ENCODE measurements at regions not wholly inside any gene's neighbourhood (a gene's known extent, or its start where the extent isn't known, plus 50 kb on each side); places are given as distances from the start of the nearest gene placed in this dataset.

DNA sequence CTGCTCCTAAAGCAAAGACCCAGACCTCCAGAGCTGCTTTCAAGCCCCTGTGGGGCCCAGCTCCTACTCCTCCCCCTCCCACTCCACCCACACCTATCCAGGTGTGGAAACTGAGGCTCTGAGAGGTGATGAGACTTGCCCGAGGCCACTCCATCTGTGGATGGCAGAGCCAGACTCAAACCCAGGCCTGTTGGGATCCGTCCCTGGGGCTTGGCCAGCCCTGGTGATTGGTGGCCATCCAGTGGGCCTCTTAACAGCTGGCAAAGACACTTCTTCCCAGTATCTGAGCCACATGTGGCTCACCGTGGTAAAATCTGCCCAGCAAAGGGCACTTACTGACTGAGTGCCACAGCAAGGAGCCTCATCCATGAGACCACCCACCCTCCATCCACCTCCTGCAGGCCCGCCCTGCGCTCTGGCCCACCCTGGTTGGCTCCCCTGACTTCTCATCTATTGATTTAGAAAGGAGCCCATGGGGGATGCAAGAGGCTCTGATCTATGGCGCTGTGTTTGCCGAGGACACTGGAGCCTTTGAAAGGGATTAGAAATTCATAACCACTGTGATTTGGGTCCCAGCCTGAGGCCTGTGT lies 398.5 kb downstream of the PTPRU start:
- intact Hi-C loops (cut with DNase I), result no loop called here
- Histone ChIP-seq H3K27ac (replicated peaks in 1 of 4) (no peak overlapping the region), H3K9me3 (no peaks in the 10 kb centered on the region), H3K4me1 (peaks cover 0 to 7% (median 3%) of the 10 kb centered on the region in 4 donors), H3K36me3 (no peaks in the 10 kb centered on the region), H3K27me3 (peaks cover 0 to 29% (median 0%) of the 10 kb centered on the region in 4 donors), H3K4me3 (no peak overlapping the region)
- no peak for DNase-seq (ENCODE audit: extremely low spot score)
- 75% methylated on average over 6 of the region's 7 CpGs for WGBS
- TF ChIP-seq, protein P1, sequence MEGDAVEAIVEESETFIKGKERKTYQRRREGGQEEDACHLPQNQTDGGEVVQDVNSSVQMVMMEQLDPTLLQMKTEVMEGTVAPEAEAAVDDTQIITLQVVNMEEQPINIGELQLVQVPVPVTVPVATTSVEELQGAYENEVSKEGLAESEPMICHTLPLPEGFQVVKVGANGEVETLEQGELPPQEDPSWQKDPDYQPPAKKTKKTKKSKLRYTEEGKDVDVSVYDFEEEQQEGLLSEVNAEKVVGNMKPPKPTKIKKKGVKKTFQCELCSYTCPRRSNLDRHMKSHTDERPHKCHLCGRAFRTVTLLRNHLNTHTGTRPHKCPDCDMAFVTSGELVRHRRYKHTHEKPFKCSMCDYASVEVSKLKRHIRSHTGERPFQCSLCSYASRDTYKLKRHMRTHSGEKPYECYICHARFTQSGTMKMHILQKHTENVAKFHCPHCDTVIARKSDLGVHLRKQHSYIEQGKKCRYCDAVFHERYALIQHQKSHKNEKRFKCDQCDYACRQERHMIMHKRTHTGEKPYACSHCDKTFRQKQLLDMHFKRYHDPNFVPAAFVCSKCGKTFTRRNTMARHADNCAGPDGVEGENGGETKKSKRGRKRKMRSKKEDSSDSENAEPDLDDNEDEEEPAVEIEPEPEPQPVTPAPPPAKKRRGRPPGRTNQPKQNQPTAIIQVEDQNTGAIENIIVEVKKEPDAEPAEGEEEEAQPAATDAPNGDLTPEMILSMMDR (IDR thresholded peaks at IDR 0.05), result no peak
- TF ChIP-seq POLR2A (IDR thresholded peaks at IDR 0.05; ENCODE audit: low read depth) (no peak), EP300 (IDR thresholded peaks at IDR 0.05) (no peak), POLR2AphosphoS5 (IDR thresholded peaks at IDR 0.05) (no peak)

DNA sequence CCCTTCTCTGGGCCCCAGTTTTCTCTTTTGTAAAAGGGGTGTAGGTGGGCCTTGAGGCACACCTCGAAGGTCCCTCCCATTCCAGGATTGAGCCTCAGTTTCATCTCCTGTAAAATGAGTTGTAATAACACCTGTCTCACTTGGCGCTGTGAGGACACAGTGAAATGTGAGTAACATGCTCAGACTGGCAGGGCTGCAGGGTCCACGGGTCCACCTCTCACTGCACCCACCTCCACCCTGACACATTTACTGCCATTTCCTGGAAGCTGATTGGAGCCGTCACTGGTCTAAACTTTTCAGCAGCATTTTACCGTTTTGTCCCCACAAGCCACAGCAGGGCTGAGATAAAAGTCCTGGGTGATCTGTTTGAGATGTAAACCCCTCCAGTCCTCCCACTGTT lies 398.0 kb downstream of the PTPRU start:
- WGBS, result 72% methylated on average over 5 of the region's 5 CpGs
- TF ChIP-seq POLR2AphosphoS5 (IDR thresholded peaks at IDR 0.05) (no peak), POLR2A (IDR thresholded peaks at IDR 0.05; ENCODE audit: low read depth) (no peak), EP300 (IDR thresholded peaks at IDR 0.05) (no peak)
- TF ChIP-seq, protein P1 (IDR thresholded peaks at IDR 0.05), result no peak
- Histone ChIP-seq H3K9me3 (no peaks in the 10 kb centered on the region), H3K36me3 (no peaks in the 10 kb centered on the region), H3K4me3 (no peak overlapping the region), H3K27ac (replicated peaks in 1 of 4) (no peak overlapping the region), H3K27me3 (peaks cover 0 to 29% (median 0%) of the 10 kb centered on the region in 4 donors), H3K4me1 (peaks cover 0 to 7% (median 3%) of the 10 kb centered on the region in 4 donors)
- no peak for DNase-seq (ENCODE audit: extremely low spot score)
- intact Hi-C loops (cut with DNase I), result no loop called here

DNA sequence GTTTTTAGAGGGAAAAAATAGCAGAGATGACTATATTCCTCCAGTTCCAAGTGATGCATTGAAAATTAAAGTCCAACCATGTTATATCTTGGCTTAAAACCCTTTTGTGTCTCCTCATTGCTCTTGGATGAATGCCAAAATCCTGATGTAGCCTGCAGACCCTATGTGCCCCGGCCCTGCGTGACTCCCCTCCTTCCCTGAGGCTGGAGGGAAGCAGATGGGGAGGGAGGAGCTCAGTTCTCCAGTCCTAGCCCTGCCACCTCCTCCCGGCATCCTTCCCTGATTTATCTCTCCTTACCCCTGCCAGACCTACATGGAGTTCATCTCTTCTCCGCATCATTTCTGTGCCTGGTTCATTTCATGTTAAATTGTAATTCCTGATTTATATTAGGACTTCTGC lies 397.4 kb downstream of the PTPRU start:
- no peak for TF ChIP-seq POLR2AphosphoS5 (IDR thresholded peaks at IDR 0.05)
- TF ChIP-seq EP300 (IDR thresholded peaks at IDR 0.05), result no peak
- TF ChIP-seq, protein P1 (IDR thresholded peaks at IDR 0.05), result no peak
- Histone ChIP-seq H3K4me3 (no peak overlapping the region), H3K27me3 (peaks cover 0 to 29% (median 0%) of the 10 kb centered on the region in 4 donors), H3K36me3 (no peaks in the 10 kb centered on the region), H3K4me1 (peaks cover 0 to 7% (median 3%) of the 10 kb centered on the region in 4 donors), H3K9me3 (peaks cover 0 to under 1% (median 0%) of the 10 kb centered on the region in 4 donors), H3K27ac (replicated peaks in 1 of 4) (no peak overlapping the region)
- WGBS, result 57% methylated on average over 4 of the region's 4 CpGs
- intact Hi-C loops (cut with DNase I), result no loop called here
- no peak for DNase-seq (ENCODE audit: extremely low spot score)

DNA sequence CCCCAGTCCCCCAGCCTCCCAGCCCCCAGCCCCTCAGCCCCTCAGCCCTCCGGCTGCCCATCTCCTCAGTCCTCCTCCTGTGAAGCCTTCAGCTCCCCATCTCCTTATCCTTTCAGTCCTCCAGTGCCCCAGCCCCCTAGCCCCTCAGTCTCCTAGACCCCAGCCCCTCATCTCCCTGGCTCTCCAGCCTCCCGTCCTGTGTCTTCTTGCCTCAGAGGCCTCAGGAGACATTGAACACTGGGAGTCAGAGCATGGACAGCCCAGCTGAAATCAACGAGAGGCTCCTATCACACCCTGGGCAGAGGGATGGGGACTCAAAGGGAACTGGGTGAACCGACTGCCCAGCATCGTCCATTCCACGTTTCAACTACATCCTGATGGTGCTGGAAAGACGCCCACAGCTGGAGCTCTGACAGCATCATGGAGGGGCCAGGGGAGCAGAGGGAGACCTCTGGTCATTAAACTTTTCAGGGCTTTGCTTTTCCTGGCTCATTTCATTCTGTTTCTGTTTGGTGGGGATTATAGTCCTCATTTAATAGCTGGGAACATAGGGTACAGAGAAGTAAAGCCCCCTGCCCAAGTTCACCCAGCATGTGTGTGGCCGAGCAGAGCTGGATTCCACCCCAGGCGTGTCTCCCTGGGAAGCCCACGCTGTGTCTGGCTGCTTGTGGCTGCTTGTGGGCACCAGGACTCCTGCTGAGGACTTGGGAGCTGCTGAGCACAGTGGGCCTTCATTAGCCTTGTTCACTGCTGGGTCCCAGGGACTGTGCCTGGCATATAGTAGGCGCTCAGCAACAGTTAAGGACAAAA lies 396.7 kb downstream of the PTPRU start:
- no peak overlapping the region for H3K4me3 ChIP-seq
- peaks cover 0 to 7% (median 3%) of the 10 kb centered on the region in 4 donors for H3K4me1 ChIP-seq
- H3K36me3 ChIP-seq, result no peaks in the 10 kb centered on the region
- H3K27ac ChIP-seq (replicated peaks in 1 of 4), result no peak overlapping the region
- intact Hi-C loops (cut with DNase I), result no loop called here
- TF ChIP-seq EP300 (IDR thresholded peaks at IDR 0.05), result no peak
- TF ChIP-seq, protein P1 (IDR thresholded peaks at IDR 0.05), result no peak
- TF ChIP-seq POLR2AphosphoS5 (IDR thresholded peaks at IDR 0.05), result no peak
- no peak for TF ChIP-seq POLR2A (IDR thresholded peaks at IDR 0.05; ENCODE audit: low read depth)
- H3K27me3 ChIP-seq, result peaks cover 0 to 29% (median 0%) of the 10 kb centered on the region in 4 donors
- peaks cover 0 to 8% (median 6%) of the 10 kb centered on the region in 4 donors for H3K9me3 ChIP-seq
- 74% methylated on average over 10 of the region's 11 CpGs for WGBS
- no peak for DNase-seq (ENCODE audit: extremely low spot score)

Data from esophagus muscularis mucosa (tissue), 4 donors.